ENCODE measurements at regions not wholly inside any gene's neighbourhood (a gene's known extent, or its start where the extent isn't known, plus 50 kb on each side); places are given as distances from the start of the nearest gene placed in this dataset.

DNA sequence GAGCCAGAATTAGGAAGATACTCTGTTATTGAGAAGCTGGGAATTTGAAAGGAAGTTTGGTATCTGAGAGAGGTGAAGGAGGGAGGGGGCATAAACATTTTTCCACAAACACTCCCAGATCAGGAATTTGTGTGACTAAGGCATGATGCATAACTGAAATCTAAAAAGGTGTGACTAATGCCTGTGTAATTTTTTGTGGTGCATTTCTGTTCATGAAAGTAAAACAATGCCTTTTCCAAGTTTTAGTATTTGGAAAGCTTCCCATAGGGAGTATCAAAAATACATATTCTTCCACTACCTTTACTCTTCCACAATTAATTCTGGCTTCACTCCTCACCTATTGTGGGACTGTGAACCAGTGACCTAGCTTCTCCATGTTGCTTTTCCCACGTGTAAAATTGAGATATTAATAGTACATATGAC lies 56.4 kb upstream of the CAV2 start:
- H3K4me3 Mint-ChIP-seq: no peak overlapping the region
- CTCF ChIA-PET: no interaction called here
- intact Hi-C loops (cut with DNase I, micrococcal nuclease): no loop called here
- H3K9me3 Mint-ChIP-seq (ENCODE audit: low read depth): no peaks in the 10 kb centered on the region
- peaks cover 13% of the 10 kb centered on the region for H3K27me3 Mint-ChIP-seq
- POLR2A ChIA-PET: no interaction called here
- H3K27ac Mint-ChIP-seq: no peak overlapping the region
- DNase-seq: no peak
- no peaks in the 10 kb centered on the region for H3K36me3 Mint-ChIP-seq (ENCODE audit: low read depth)
- no peak for ATAC-seq
- no peaks in the 10 kb centered on the region for H3K4me1 Mint-ChIP-seq

DNA sequence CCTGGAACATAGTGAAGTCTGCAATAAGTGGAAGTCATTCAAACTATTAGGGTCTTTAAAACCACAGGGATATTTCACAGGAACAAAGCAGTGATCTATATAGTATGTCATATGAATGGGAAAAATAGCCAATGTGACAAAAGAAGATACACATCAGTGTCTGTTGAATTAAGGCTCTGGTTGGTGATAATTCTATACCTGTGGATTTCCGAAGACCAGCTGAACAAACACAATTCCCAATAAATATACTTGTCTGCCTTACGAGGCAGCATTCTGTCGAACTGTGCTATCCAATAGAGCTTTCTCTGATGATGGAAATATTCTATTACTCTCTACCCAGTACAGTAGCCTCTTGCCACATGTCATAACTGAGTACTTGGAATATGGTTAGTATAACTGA lies 55.9 kb upstream of the CAV2 start:
- Mint-ChIP-seq H3K36me3 (ENCODE audit: low read depth) (no peaks in the 10 kb centered on the region), H3K9me3 (ENCODE audit: low read depth) (no peaks in the 10 kb centered on the region), H3K4me3 (no peak overlapping the region), H3K27me3 (peaks cover 13% of the 10 kb centered on the region), H3K4me1 (no peaks in the 10 kb centered on the region), H3K27ac (no peak overlapping the region)
- ChIA-PET POLR2A (no interaction called here), CTCF (interaction anchor here (1.2 kb wide), 1 partner anchor 83 kb away, joined by 3 read pairs; no protein-coding TSS in a partner anchor)
- DNase-seq: no peak
- intact Hi-C loops (cut with DNase I, micrococcal nuclease): no loop called here
- ATAC-seq: no peak

DNA sequence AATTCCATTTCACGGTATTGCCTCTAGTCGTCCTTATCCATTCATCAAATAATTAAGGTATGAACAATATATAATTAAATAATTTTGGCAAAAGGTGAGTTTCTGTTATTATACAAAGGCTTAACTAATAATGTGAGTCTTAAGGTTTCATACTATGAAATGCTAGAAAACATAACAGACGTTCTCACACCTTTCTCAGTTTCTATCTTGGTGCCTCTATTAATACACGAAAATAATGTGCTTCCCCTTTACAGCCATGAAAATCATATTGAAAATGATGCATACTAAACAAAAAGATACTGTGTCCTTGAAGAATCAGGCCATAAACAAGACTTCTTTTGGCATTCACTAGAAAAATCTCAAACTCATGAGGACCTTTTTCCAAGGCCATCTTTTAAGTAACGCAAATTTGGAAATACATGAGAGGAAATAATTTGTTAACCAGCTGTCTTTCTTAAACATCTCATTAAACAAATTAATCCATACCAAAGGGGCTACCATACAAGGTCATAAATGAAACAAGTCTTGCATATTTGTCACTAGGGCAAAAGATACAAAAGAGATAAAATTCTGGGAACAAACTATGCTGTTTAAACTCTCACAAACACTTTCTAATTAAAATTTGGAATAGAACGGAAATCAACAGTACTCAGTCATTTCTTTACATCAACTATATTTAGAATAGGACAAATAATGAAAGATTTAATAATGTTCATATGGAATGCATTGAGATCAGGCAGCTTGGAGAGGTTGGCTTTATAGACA lies 53.9 kb upstream of the CAV2 start:
- peaks cover 17% of the 10 kb centered on the region for H3K27me3 Mint-ChIP-seq
- no peak overlapping the region for H3K27ac Mint-ChIP-seq
- DNase-seq: no peak
- H3K4me1 Mint-ChIP-seq: no peaks in the 10 kb centered on the region
- intact Hi-C loops (cut with DNase I, micrococcal nuclease): no loop called here
- ChIA-PET POLR2A (no interaction called here), CTCF (no interaction called here)
- ATAC-seq: no peak
- H3K9me3 Mint-ChIP-seq (ENCODE audit: low read depth): no peaks in the 10 kb centered on the region
- H3K4me3 Mint-ChIP-seq: no peak overlapping the region
- H3K36me3 Mint-ChIP-seq (ENCODE audit: low read depth): no peaks in the 10 kb centered on the region

DNA sequence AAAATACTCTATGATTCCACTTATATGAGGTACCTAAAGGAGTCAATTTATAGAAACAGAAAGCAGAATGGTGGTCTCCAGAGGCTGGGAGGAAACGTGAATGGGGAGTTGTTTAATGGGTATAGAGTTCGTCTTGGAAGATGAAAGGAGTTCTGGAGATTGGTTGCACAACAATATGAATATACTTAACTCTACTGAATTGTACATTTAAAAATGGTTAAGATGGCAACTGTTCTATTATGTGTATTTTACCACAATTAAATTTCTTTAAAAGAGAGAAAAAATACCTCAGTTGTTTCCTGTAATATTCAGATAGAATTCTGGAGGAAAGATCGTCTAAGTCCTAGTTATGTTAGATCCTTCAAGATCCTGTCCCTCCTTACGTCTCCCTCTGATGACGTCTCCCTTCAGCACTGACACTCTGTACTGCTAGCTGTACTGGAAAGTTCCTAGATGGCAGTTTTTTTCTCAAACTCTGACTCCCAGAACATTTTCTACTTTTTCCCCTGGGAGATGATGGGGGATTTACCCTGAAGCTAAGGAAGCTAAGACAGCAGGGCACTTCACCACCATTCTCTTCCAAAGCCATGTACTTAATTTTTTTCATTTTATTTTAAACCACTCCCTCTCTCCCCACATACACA lies 53.2 kb upstream of the CAV2 start:
- DNase-seq: no peak
- ChIA-PET CTCF (no interaction called here), POLR2A (no interaction called here)
- Mint-ChIP-seq H3K36me3 (ENCODE audit: low read depth) (no peaks in the 10 kb centered on the region), H3K9me3 (ENCODE audit: low read depth) (no peaks in the 10 kb centered on the region), H3K4me1 (no peaks in the 10 kb centered on the region), H3K4me3 (no peak overlapping the region), H3K27me3 (peaks cover 17% of the 10 kb centered on the region), H3K27ac (no peak overlapping the region)
- no peak for ATAC-seq
- intact Hi-C loops (cut with DNase I, micrococcal nuclease): no loop called here

- no peak overlapping the region for H3K27ac Mint-ChIP-seq
- ATAC-seq (no peak), DNase-seq (no peak)
- ChIA-PET CTCF (interaction anchor here (1.0 kb wide), 1 partner anchor 143 kb away, joined by 3 read pairs; no protein-coding TSS in a partner anchor), POLR2A (no interaction called here)
- intact Hi-C loops (cut with DNase I, micrococcal nuclease): no loop called here
- no peaks in the 10 kb centered on the region for H3K36me3 Mint-ChIP-seq (ENCODE audit: low read depth)
- no peaks in the 10 kb centered on the region for H3K9me3 Mint-ChIP-seq (ENCODE audit: low read depth)
- no peaks in the 10 kb centered on the region for H3K4me1 Mint-ChIP-seq
- no peak overlapping the region for H3K4me3 Mint-ChIP-seq
- H3K27me3 Mint-ChIP-seq: peaks cover 17% of the 10 kb centered on the region
These were observed 52.1 kb upstream of the CAV2 start for GRCh38 chr7:116447436-116447835.

DNA sequence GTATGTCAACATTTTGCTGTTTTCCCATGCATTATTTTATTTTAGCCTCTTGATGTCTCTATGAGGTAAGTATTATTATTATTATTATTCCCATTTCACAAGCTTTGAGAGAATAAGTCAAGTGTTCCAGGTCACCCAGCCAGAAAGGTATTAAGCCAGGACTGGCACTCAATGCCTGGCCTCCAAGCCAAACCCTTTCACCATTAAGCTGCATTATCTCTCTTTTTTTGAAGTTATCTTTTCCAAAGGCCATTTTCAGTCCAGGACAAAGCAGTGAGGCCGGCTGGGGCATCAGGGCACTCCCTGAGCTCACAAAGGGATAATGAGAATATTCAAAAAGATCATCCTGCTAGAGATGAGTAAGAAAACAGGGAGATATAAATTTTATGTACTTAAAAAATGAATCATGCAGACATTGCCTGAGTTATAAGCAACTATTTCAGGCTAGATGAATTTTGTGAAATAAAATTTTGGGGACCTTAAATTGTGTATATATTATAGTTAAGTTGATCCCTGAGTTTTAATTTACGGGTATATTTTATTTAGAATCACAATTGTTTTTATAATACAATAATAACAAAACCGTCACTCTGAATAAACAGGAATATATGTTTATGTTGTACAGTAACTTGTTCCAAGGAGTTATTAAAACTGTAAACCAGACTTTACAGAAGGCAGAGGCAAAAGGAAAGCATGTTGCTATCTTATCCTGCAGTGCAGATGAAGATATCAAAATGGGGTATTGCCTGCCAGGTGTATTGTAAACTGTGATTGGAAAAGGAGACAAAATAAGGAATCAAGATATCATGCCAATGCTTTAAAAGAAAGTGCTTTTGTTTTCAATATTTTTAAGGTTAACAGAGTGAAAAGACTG lies 51.3 kb upstream of the CAV2 start:
- Mint-ChIP-seq H3K27me3 (peaks cover 15% of the 10 kb centered on the region), H3K4me3 (no peak overlapping the region), H3K36me3 (ENCODE audit: low read depth) (no peaks in the 10 kb centered on the region), H3K27ac (no peak overlapping the region), H3K9me3 (ENCODE audit: low read depth) (no peaks in the 10 kb centered on the region), H3K4me1 (no peaks in the 10 kb centered on the region)
- DNase-seq (no peak), ATAC-seq (no peak)
- CTCF ChIA-PET: interaction anchor here (1.0 kb wide), 1 partner anchor 142 kb away, joined by 3 read pairs; no protein-coding TSS in a partner anchor
- intact Hi-C loops (cut with DNase I, micrococcal nuclease): no loop called here
- POLR2A ChIA-PET: no interaction called here

DNA sequence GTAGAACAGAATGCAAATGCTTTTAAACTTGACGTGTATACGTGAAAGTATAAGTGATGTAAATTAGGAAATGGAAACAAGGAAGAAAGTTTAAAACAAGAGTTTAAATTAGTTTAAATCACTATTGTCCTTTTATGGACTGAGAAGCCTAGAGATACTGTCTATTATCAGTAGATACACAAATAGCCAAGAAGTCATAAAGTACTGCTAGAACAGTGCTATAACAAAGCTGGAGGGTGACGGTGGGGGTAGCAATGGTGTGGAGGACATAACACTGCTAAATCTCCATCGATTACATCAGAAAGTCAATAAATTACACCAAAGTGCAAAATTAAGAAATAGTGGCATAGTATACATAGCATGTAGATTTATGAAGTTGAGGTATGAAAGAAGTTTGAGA lies 50.1 kb upstream of the CAV2 start:
- ChIA-PET POLR2A (no interaction called here), CTCF (interaction anchor here (0.7 kb wide), 1 partner anchor 71 kb away, joined by 3 read pairs; no protein-coding TSS in a partner anchor)
- intact Hi-C loops (cut with DNase I, micrococcal nuclease): no loop called here
- Mint-ChIP-seq H3K4me1 (no peaks in the 10 kb centered on the region), H3K4me3 (no peak overlapping the region), H3K36me3 (ENCODE audit: low read depth) (no peaks in the 10 kb centered on the region), H3K9me3 (ENCODE audit: low read depth) (no peaks in the 10 kb centered on the region), H3K27ac (no peak overlapping the region), H3K27me3 (peaks cover 12% of the 10 kb centered on the region)
- no peak for DNase-seq
- ATAC-seq: no peak

Data from activated CD4-positive, alpha-beta T cell treated with anti-CD3 and anti-CD28 coated beads for 36 hours (primary cell).